Kidney epithelial cell (primary cell): ENCODE measurements at regions not wholly inside any gene's neighbourhood (a gene's known extent, or its start where the extent isn't known, plus 50 kb on each side); places are given as distances from the start of the nearest gene placed in this dataset.

ENCODE experiments used
- DNase-seq: peaks from one replicate; pipeline ENCODE4 v3.0.0-alpha.2; 2010; ENCODE audit warnings: low read depth
- H3K27me3 ChIP-seq: 2 replicates; pipeline ENCODE4 v1.6.0; 2011; ENCODE audit warnings: low read length; ENCODE audit not compliant: control insufficient read depth, insufficient read depth
- H3K36me3 ChIP-seq: 2 replicates; pipeline ENCODE4 v1.5.1; 2011; ENCODE audit warnings: low read length; ENCODE audit not compliant: control insufficient read depth, insufficient read depth
- H3K4me3 ChIP-seq: 2 replicates; pipeline ENCODE4 v1.5.1; 2011; ENCODE audit warnings: low read depth, mild to moderate bottlenecking, control low read depth, low read length
- TF ChIP-seq, protein P1 (sequence below): IDR thresholded peaks from 2 replicates; pipeline ENCODE4 v1.5.1; 2011; ENCODE audit warnings: mild to moderate bottlenecking, moderate library complexity, low read length, control low read depth, inconsistent platforms; ENCODE audit not compliant: insufficient read depth, poor library complexity, severe bottlenecking

DNA sequence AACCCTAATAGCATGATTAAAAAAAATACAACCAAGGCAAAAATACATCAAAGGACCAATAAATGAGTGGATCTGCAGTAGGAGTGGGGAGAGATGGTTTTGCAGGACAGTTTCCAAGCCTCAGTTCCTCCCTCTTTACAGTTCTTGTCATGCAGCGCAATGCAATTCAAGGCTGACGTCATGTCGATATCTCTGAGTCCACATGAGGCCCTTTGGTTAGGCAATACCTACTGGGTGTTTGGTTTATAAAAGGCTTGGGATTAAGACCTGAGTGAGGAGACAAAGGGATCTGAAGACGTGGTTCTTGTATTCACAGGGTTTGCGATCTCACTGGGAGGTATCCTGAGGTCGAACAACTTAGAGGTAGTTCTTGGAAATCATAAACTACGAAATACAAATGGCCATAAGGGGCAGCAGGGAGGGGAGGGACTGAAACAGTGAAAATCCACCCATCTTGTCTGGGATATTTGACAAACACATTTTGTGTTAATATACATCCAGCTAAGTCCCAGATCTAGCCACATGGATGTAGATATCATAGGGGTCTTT lies 441.0 kb downstream of the FUT8 start:
- Histone ChIP-seq H3K36me3 (no peaks in the 10 kb centered on the region), H3K27me3 (no peaks in the 10 kb centered on the region), H3K4me3 (no peak overlapping the region)
- TF ChIP-seq, protein P1, sequence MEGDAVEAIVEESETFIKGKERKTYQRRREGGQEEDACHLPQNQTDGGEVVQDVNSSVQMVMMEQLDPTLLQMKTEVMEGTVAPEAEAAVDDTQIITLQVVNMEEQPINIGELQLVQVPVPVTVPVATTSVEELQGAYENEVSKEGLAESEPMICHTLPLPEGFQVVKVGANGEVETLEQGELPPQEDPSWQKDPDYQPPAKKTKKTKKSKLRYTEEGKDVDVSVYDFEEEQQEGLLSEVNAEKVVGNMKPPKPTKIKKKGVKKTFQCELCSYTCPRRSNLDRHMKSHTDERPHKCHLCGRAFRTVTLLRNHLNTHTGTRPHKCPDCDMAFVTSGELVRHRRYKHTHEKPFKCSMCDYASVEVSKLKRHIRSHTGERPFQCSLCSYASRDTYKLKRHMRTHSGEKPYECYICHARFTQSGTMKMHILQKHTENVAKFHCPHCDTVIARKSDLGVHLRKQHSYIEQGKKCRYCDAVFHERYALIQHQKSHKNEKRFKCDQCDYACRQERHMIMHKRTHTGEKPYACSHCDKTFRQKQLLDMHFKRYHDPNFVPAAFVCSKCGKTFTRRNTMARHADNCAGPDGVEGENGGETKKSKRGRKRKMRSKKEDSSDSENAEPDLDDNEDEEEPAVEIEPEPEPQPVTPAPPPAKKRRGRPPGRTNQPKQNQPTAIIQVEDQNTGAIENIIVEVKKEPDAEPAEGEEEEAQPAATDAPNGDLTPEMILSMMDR: no peak
- no peak for DNase-seq

DNA sequence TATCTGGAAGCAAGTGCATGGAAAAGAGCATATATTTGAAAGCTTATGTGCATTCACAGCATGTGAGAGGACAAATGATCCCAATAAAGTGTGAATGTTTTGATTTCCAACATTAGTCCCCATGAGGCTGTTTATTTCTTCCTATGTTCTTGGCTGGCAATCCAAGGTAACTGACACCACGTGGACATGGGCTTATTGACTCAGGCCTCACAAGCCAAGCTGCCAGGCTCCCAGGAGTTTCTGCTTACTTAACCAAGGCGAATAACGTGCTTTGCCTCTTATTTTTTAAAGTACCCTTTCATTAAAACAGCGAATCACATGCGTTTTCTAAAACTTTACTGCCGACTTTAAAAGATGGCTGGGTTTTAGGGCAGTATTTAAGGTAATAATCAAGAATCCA lies 441.7 kb downstream of the FUT8 start:
- H3K27me3 ChIP-seq: no peaks in the 10 kb centered on the region
- H3K36me3 ChIP-seq: no peaks in the 10 kb centered on the region
- TF ChIP-seq, protein P1: no peak
- no peak for DNase-seq
- no peak overlapping the region for H3K4me3 ChIP-seq

DNA sequence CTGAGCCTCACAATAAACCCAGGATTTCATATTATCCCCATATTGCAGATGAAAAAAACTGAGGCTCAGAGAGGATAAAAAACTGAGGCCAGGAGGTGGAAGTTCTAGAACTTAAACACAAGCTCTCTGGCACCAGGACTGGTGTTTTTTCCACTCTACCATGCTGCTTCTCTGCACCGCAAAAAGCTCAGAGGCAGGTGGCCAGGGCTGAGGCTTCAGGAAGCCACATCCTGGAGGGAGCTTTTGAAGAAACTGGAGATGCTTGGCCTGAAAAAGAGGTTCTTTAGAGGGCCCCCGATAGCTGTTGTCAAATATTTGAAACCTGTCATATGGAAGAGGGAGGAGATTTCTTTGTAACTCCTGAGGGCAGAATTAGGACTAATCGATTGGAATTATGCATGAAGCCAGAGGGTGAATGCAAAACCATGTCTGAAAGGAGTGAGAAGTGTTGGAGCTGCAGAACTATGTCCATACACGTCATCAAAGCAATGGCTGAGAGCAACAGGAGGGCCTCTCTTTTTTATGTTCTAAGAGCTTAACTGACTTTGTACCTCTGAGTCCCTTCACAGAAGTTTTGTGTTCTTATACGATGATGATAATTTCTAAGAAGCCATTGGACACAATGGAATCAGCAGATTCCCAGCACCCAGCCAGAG lies 448.6 kb downstream of the FUT8 start:
- TF ChIP-seq, protein P1: no peak
- no peak for DNase-seq
- Histone ChIP-seq H3K4me3 (no peak overlapping the region), H3K36me3 (no peaks in the 10 kb centered on the region), H3K27me3 (no peaks in the 10 kb centered on the region)

DNA sequence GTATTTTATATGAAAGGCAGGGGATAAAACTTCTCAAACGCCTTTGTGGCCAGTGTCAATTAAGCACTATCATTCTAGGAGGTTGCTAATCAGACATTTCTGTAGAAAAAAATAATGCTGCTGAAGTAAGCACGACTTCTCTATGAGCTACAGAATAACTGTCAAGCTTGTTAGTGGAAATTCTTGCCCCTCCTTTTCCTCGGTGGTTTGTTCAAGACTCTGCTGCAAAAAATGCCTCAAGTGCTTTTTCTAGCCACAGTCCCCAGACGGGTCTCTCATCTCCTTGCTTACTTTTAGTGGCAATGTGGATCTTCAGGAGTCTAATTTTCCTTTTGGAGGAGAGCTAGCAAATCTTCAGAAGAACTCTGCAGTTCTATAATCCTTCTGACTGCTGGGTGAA lies 452.0 kb downstream of the FUT8 start:
- Histone ChIP-seq H3K27me3 (no peaks in the 10 kb centered on the region), H3K4me3 (no peak overlapping the region), H3K36me3 (no peaks in the 10 kb centered on the region)
- TF ChIP-seq, protein P1: no peak
- DNase-seq: no peak

DNA sequence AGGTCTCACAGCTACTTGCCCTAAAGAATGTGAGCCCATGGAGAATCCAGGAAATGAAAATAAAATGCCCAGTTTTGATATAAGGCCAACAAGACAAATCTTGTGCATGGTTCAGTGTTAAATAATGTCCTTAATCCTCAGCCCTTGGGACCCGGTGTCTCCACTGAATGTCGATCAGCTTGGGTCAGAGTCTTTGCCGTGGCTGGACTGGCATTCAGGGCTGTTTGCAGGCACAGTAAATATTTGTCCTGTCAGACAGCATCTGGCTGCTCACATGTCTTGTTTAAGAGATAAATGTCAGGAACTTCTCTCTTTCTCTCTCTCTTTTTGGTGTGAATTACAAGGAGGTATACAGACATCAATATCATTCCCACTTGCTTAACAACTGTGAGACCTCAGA lies 452.5 kb downstream of the FUT8 start:
- TF ChIP-seq, protein P1: no peak
- DNase-seq: no peak
- no peak overlapping the region for H3K4me3 ChIP-seq
- H3K27me3 ChIP-seq: no peaks in the 10 kb centered on the region
- H3K36me3 ChIP-seq: no peaks in the 10 kb centered on the region

DNA sequence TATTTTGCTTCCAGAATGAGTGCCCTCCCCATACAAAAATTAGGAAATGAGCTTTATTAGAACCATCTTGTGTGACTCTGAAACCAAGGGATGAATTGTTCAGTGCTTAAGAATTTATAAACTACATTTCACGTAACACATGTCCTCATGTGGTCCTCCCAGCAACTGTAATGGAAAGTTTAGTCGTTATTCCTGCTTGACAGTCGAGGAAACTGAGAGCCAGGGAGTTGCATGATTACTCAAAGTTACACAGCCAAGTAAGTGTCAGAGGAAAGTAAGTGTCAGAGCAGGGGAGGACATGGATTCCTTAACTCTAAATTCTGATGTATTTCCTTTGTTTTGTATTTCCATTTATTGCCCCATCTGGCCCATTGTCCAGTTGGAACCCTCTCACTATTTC lies 453.9 kb downstream of the FUT8 start:
- H3K36me3 ChIP-seq: no peaks in the 10 kb centered on the region
- no peak overlapping the region for H3K4me3 ChIP-seq
- DNase-seq: no peak
- H3K27me3 ChIP-seq: no peaks in the 10 kb centered on the region
- TF ChIP-seq, protein P1: no peak
